ENCODE measurements at regions not wholly inside any gene's neighbourhood (a gene's known extent, or its start where the extent isn't known, plus 50 kb on each side); places are given as distances from the start of the nearest gene placed in this dataset.

- Histone ChIP-seq H3K36me3 (ENCODE audit: control insufficient read depth in 2 of 2, extremely low read depth in 1 of 2, insufficient read depth in 2 of 2, low read length in 2 of 2) (no peaks in the 10 kb centered on the region), H2AFZ (ENCODE audit: control insufficient read depth, low read length) (no peak overlapping the region), H3K79me2 (ENCODE audit: control insufficient read depth, insufficient read depth, low read length) (no peaks in the 10 kb centered on the region), H3K27me3 (ENCODE audit: control insufficient read depth, extremely low read depth, insufficient read depth, low read length) (peaks cover 5% of the 10 kb centered on the region), H3K4me3 (ENCODE audit: control insufficient read depth in 2 of 3, extremely low read depth in 1 of 3, insufficient read depth in 2 of 3, low read depth in 1 of 3, low read length in 3 of 3) (no peak overlapping the region), H3K9me3 (ENCODE audit: control insufficient read depth, low read depth, low read length) (no peaks in the 10 kb centered on the region), H3K9ac (ENCODE audit: control insufficient read depth, extremely low read depth, insufficient read depth, low read length) (no peak overlapping the region), H3K4me1 (ENCODE audit: control insufficient read depth, extremely low read depth, insufficient read depth, low read length) (no peaks in the 10 kb centered on the region), H3K9me1 (ENCODE audit: control insufficient read depth, extremely low read depth, insufficient read depth, low read length) (no peaks in the 10 kb centered on the region), H4K20me1 (ENCODE audit: control insufficient read depth, extremely low read depth, insufficient read depth, low read length) (no peaks in the 10 kb centered on the region), H3K4me2 (ENCODE audit: control insufficient read depth, extremely low read depth, insufficient read depth, low read depth, low read length) (no peak overlapping the region), H3K27ac (ENCODE audit: control insufficient read depth, insufficient read depth, low read length) (no peak overlapping the region)
- FAIRE-seq, result no peak
- DNase-seq (ENCODE audit: low read depth, low spot score), result no peak
- TF ChIP-seq, protein P1, sequence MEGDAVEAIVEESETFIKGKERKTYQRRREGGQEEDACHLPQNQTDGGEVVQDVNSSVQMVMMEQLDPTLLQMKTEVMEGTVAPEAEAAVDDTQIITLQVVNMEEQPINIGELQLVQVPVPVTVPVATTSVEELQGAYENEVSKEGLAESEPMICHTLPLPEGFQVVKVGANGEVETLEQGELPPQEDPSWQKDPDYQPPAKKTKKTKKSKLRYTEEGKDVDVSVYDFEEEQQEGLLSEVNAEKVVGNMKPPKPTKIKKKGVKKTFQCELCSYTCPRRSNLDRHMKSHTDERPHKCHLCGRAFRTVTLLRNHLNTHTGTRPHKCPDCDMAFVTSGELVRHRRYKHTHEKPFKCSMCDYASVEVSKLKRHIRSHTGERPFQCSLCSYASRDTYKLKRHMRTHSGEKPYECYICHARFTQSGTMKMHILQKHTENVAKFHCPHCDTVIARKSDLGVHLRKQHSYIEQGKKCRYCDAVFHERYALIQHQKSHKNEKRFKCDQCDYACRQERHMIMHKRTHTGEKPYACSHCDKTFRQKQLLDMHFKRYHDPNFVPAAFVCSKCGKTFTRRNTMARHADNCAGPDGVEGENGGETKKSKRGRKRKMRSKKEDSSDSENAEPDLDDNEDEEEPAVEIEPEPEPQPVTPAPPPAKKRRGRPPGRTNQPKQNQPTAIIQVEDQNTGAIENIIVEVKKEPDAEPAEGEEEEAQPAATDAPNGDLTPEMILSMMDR (optimal IDR thresholded peaks at IDR 0.05 in 1 of 3, IDR thresholded peaks at IDR 0.05 in 1 of 3, conservative IDR thresholded peaks at IDR 0.05 in 1 of 3; ENCODE audit: extremely low read depth in 1 of 3, insufficient read depth in 2 of 3, low read length in 3 of 3), result no peak
- dilution Hi-C loops (cut with MboI; ENCODE audit: extremely low pct_ligation_motif_present, low sequenced_read_pairs), result no loop called here
Measured at GRCh38 chr3:120516136-120516535, 65.3 kb upstream of the FSTL1 start.

GRCh38 chr3:120512655-120513054, 61.9 kb upstream of the FSTL1 start:
- Histone ChIP-seq H3K27ac (ENCODE audit: control insufficient read depth, insufficient read depth, low read length) (no peak overlapping the region), H3K4me2 (ENCODE audit: control insufficient read depth, extremely low read depth, insufficient read depth, low read depth, low read length) (no peak overlapping the region), H4K20me1 (ENCODE audit: control insufficient read depth, extremely low read depth, insufficient read depth, low read length) (no peaks in the 10 kb centered on the region), H3K27me3 (ENCODE audit: control insufficient read depth, extremely low read depth, insufficient read depth, low read length) (no peaks in the 10 kb centered on the region), H3K9me1 (ENCODE audit: control insufficient read depth, extremely low read depth, insufficient read depth, low read length) (no peaks in the 10 kb centered on the region), H2AFZ (ENCODE audit: control insufficient read depth, low read length) (no peak overlapping the region), H3K9ac (ENCODE audit: control insufficient read depth, extremely low read depth, insufficient read depth, low read length) (no peak overlapping the region), H3K36me3 (ENCODE audit: control insufficient read depth in 2 of 2, extremely low read depth in 1 of 2, insufficient read depth in 2 of 2, low read length in 2 of 2) (no peaks in the 10 kb centered on the region), H3K4me3 (ENCODE audit: control insufficient read depth in 2 of 3, extremely low read depth in 1 of 3, insufficient read depth in 2 of 3, low read depth in 1 of 3, low read length in 3 of 3) (no peak overlapping the region), H3K4me1 (ENCODE audit: control insufficient read depth, extremely low read depth, insufficient read depth, low read length) (no peaks in the 10 kb centered on the region), H3K79me2 (ENCODE audit: control insufficient read depth, insufficient read depth, low read length) (no peaks in the 10 kb centered on the region), H3K9me3 (ENCODE audit: control insufficient read depth, low read depth, low read length) (no peaks in the 10 kb centered on the region)
- DNase-seq (ENCODE audit: low read depth, low spot score), result no peak
- FAIRE-seq, result no peak
- TF ChIP-seq, protein P1 (optimal IDR thresholded peaks at IDR 0.05 in 1 of 3, IDR thresholded peaks at IDR 0.05 in 1 of 3, conservative IDR thresholded peaks at IDR 0.05 in 1 of 3; ENCODE audit: extremely low read depth in 1 of 3, insufficient read depth in 2 of 3, low read length in 3 of 3), result no peak
- no peak for TF ChIP-seq EZH2 (IDR thresholded peaks at IDR 0.05; ENCODE audit: low read length)
- dilution Hi-C loops (cut with MboI; ENCODE audit: extremely low pct_ligation_motif_present, low sequenced_read_pairs), result no loop called here
